GM18499 (cell line): ENCODE measurements at regions not wholly inside any gene's neighbourhood (a gene's known extent, or its start where the extent isn't known, plus 50 kb on each side); places are given as distances from the start of the nearest gene placed in this dataset.

ENCODE experiments used
- ATAC-seq: cut with Tn5 transposase; IDR thresholded peaks from one replicate; pipeline ENCODE4 v1.9.1; 2021; ENCODE audit warnings: moderate number of reproducible peaks; ENCODE audit not compliant: insufficient read depth, unreplicated experiment

DNA sequence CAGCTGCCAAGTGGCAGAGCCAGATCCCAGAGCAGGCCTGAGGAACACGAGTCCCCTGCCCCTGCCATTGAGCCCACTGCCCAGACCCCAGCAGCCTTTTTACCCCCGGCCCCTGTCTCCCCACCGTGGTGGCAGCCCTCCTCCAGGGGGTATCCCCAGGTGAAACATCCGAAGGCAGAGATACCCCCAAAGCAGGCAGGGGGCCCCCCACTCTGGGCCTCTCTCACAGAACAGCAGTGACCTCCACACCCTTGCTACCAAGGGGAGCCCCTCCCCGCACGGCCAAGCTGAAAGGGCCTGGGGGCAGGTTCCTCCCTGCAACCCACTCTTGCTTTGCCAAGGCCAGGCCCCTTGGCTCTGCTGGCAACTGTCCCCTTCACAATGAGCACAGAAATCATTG, 142.2 kb downstream of the ENGASE start:
- ATAC-seq, result no peak

GRCh38 chr17:79216391-79216790, 141.8 kb downstream of the ENGASE start:
- ATAC-seq, result no peak

- ATAC-seq, result no peak
Measured at GRCh38 chr17:79215631-79216030, 141.0 kb downstream of the ENGASE start.

DNA sequence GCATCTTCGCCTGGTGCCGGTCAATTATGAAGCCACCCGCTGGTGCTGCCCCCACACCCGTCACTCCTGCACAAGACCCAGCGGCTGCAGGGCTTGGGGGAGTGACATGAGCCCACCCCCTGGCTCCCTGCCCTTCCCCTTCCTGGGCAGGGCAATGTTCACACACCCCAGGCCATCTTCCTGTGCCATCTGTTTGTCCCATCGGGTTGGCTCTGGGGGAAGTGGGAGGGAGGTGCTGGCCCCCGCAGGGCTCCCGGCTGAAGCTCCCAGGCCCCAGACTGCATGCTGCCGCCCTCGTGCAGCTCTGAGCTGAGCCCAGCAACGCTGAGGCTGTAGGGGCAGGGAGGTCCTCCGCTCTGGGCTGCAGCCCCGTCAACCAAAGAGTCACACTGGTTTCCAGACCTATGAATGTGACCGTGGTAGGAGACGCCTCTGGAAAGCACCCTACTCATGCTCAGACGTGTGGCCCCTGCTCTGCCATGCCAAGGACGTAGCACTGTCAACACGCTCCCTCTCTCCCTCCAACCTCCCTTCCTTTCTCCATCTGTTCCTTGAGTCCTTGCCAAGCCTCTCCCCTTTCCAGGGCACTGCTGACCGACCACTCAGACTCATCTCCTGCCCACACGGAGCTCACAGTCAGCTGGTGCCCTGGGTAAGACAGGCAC, 140.4 kb downstream of the ENGASE start:
- no peak for ATAC-seq

- ATAC-seq, result no peak
Measured at GRCh38 chr17:79214459-79214858, 139.8 kb downstream of the ENGASE start.

DNA sequence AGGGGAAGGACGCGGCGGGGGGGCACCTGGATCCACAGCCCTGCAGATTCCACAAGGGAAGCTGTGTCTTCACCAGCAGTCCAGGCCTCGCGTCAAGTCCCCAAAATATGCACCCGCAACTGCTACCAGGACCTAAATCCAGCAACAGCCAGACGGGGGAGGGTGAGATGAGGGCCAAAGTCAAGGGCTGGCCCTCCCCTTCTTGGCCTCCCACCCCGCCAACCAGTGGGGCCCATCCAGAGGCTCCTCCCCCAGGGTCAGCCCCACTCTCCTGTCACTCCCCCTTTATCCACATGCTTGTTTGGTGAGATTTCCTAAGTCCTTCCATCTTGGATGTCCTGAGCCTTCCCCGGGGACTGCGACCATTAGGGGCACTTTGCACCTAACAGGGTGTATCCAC, 138.7 kb downstream of the ENGASE start:
- no peak for ATAC-seq

GRCh38 chr17:79212149-79213087, 137.8 kb downstream of the ENGASE start:
- ATAC-seq, result no peak

DNA sequence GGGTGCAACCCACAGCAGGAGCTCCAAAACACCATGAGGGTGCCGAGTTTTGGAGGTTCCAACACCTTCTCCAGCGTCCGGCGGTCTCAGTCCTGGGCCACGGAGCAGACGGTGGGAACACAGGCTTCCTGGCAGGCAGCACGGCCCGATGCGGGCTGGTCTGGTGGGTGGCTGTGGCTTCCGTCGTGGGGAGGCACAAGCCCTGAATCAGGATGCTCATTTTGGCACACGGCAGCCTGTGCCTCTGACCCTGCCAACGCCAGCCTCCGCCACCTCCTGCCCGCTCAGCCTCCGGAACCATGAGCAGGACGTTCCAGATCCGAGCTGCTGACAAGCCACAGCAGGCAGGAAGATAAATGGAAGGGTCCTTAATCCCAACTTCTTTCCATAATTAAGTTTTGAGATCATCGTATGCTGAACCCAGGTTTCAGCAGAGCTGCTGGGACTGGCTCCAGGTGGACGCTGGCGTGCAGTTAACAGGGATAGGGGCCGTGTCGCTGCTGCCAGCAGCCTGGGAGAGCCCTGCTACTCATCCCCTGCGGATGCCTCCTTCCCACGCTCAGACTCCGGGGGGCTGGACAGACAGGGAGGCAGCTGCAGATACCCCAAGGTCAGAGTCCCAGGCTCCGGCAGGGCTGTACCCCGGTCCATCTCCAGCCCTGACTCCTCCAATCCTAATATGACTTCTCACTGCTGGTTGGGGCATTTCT, 136.6 kb downstream of the ENGASE start:
- no peak for ATAC-seq

DNA sequence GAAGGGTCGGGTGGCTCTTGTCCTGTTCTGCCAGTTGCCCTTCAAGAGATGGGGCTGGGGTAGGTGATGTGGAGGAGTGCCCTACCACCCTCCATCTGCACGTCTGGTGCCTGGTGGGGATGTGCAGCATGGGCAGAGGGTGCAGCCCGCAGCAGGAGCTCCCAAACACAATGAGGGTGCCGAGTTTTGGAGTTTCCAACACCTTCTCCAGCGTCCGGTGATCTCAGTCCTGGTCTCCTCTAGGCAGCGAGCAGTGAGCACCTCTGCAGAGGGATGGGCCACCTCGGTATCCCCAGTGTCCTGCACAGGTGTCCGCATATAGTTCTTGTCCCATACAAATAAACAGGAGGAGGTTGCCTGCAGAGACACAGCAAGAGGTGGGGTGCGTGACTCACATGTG, 136.0 kb downstream of the ENGASE start:
- no peak for ATAC-seq

DNA sequence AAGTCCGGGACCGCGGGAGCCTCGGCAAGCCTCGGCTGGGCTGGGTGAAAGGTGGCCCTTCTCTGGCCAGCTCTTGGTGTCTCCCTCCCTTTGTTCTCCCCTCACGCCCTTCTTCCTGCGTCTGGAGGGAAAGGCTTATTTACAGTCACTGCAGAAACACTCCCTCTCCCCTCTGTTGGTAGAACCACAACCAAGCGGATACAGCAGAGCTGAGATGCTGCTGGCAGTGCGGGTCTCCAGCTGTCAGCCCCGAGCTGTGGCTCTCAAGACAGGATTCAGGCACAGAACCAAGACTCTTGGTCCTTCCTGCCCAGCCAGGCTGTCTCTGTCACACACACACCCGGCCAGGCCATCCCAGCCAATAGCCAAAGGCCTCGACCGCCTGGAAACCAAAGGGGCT, 133.3 kb downstream of the ENGASE start:
- ATAC-seq, result no peak

DNA sequence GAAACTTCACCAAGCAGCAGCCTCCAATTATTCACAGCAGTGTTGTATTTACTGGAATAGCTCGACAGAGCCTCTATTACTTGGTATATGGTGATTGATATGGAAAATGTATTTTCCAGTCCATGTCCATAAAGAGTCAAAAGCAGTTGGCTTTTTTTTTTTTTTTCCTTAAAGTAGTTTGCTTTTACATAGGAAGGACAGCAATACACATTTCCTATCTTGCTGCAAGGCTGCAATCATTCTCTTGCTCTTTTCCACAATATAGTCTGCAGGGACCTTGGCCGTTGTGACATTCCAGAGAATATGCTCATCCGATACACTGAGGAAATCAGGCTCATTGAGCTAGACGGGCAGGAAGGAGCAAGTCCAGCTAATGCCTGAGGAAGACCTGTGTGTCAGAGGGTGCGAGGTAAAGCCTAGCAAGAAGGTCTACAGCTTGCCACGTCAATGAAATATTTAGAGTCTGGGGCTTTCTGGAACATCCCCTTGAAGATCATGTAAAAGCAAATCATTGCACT, 131.1 kb downstream of the ENGASE start:
- ATAC-seq, result no peak

- no peak for ATAC-seq
Measured at GRCh38 chr17:79204261-79204660, 129.6 kb downstream of the ENGASE start.

DNA sequence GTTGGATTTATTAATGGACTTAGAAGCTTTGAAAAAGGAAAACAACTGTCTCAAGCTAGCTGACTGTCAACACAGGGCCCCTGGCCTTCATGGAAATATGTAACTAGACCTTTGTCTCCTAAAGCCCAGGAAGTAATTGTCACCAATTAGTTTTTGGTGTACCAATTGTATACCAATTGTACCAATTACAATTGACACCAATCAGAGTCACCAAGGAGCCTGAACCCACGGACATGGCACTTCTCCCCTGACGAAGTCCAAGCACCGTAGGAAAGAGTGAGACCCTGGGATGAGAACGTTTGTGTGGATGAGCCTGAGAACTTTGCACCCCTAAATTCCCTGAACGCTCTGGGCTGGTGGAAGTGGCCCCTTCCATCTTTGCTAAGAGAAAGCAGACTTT, 129.0 kb downstream of the ENGASE start:
- no peak for ATAC-seq

DNA sequence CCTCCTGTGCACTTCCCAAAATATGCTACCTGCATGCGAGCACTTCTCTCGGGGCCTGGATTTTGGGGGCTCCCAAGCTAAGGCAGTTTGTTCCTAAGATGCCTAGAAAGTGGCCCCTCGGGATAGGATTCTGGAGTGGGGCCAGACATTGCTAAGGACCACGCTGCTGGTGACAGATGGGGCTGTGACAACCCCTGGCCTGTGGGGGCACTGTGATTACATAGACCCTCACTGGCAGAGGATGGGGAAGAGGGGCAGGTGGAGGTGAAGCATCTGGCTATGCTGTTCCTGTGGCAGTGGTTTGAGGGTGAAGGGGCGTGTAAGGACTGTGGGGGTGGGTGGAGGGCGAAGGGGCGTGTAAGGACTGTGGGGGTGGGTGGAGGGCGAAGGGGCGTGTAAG, 128.4 kb downstream of the ENGASE start:
- no peak for ATAC-seq

DNA sequence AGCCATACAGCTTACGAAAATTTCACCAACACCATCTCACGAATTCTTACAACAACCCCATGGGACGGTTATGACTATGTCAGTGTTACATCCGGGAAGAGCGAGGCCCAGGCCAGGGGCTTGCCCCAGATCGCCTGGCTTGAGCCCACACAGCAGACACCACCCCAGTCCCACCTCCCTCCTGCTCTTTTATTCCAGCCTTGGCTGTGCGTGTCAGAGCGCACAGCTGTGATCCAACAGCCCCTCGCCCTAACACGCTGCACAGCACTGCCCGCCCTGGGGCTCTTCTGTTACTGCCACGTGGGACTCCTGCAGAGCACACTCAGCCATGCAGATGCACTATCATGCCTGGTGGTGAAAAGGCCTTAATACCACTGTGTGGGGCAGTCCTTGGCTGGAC, 127.9 kb downstream of the ENGASE start:
- ATAC-seq, result no peak

GRCh38 chr17:79201536-79202227, 127.1 kb downstream of the ENGASE start:
- no peak for ATAC-seq

DNA sequence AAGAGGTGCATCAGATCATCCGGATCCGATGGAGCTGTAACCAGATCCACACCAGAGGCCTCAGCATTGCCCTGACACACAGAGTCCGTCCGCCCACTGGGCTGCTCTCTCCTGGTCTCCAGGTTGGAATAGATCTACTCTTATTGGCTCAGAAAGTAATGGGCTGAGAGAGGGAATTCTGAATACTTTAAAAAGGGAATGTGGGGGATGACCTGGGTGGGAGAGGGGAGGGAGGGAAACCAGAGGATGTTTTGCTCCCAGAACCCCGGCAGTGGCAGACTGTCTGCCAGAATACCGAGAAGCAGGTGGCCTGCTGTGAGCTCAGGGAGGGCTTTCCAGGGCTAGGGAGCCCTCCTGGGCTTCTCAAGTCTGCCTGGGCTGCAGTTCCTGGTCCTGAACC, 126.5 kb downstream of the ENGASE start:
- no peak for ATAC-seq

GRCh38 chr17:79196913-79197312, 122.3 kb downstream of the ENGASE start:
- ATAC-seq, result no peak

- ATAC-seq, result no peak
Measured at GRCh38 chr17:79192503-79193351, 118.1 kb downstream of the ENGASE start.
